Neural progenitor cell (in vitro differentiated cells): ENCODE measurements at regions not wholly inside any gene's neighbourhood (a gene's known extent, or its start where the extent isn't known, plus 50 kb on each side); places are given as distances from the start of the nearest gene placed in this dataset.

Experiments
- EZH2 ChIP-seq: fragments of 200-600 bp; sonication (generic); IDR thresholded peaks from 2 replicates; pipeline ENCODE4 v1.6.1; 2017; ENCODE audit warnings: antibody characterized with exemption, mild to moderate bottlenecking, moderate library complexity
- EZH2phosphoT487 ChIP-seq: fragments of 200-600 bp; sonication (generic); IDR thresholded peaks from 2 replicates; pipeline ENCODE4 v1.6.1; 2017; ENCODE audit warnings: antibody characterized with exemption
- TF ChIP-seq, protein P1 (sequence below): fragments of 200-600 bp; sonication (generic); IDR thresholded peaks from 2 replicates; pipeline ENCODE4 v1.5.1; 2017; ENCODE audit warnings: antibody characterized with exemption, mild to moderate bottlenecking

DNA sequence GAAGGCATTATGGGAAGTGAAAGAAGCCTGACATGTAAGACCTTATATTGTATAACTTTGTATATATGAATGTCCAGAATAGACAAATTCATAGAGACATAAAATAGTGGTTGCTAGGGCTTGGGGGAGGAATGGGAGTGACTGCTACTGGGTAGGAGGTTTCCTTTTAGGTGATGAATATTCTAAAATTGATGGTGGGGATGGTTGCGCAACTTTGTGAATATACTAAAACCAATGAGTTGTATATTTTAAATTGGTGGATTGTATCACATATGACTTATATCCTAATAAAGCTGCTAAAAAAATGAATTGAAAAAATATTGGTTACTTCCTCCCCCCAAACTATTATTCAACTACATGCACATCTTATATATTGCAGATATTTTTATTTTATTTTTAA, 70.0 kb downstream of the UCHL1 start:
- TF ChIP-seq, protein P1, sequence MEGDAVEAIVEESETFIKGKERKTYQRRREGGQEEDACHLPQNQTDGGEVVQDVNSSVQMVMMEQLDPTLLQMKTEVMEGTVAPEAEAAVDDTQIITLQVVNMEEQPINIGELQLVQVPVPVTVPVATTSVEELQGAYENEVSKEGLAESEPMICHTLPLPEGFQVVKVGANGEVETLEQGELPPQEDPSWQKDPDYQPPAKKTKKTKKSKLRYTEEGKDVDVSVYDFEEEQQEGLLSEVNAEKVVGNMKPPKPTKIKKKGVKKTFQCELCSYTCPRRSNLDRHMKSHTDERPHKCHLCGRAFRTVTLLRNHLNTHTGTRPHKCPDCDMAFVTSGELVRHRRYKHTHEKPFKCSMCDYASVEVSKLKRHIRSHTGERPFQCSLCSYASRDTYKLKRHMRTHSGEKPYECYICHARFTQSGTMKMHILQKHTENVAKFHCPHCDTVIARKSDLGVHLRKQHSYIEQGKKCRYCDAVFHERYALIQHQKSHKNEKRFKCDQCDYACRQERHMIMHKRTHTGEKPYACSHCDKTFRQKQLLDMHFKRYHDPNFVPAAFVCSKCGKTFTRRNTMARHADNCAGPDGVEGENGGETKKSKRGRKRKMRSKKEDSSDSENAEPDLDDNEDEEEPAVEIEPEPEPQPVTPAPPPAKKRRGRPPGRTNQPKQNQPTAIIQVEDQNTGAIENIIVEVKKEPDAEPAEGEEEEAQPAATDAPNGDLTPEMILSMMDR, result no peak
- TF ChIP-seq EZH2phosphoT487, result no peak
- TF ChIP-seq EZH2, result no peak
